HepG2 (cell line): ENCODE measurements at regions not wholly inside any gene's neighbourhood (a gene's known extent, or its start where the extent isn't known, plus 50 kb on each side); places are given as distances from the start of the nearest gene placed in this dataset.

Experiments used
- CTCF ChIP-seq: sonication (generic); formaldehyde crosslinking; IDR thresholded peaks from 2 replicates; pipeline ENCODE4 v1.5.0; 2020; ENCODE audit warnings: mild to moderate bottlenecking, missing genetic modification reagents, moderate library complexity
- JUN ChIP-seq: sonication (generic); formaldehyde crosslinking; IDR thresholded peaks from 2 replicates; pipeline ENCODE4 v1.4.0; 2020; ENCODE audit warnings: mild to moderate bottlenecking, missing genetic modification reagents
- ZC3H4 ChIP-seq: sonication (generic); formaldehyde crosslinking; IDR thresholded peaks from 2 replicates; pipeline ENCODE4 v1.4.0; 2020; ENCODE audit warnings: missing genetic modification reagents, borderline replicate concordance

GRCh38 chr2:144812288-144812687, 292.4 kb upstream of the ZEB2 start:
- TF ChIP-seq CTCF (CRISPR knock-in tag), result no peak
- TF ChIP-seq JUN, result no peak
- TF ChIP-seq ZC3H4 (CRISPR knock-in tag), result no peak
